B cell (primary cell): ENCODE measurements at regions not wholly inside any gene's neighbourhood (a gene's known extent, or its start where the extent isn't known, plus 50 kb on each side); places are given as distances from the start of the nearest gene placed in this dataset.

Experiments
- ATAC-seq: fragments of 200-7000 bp; cut with Tn5 transposase; one replicate; pipeline ENCODE4 v1.10.0; 2021; ENCODE audit warnings: low read depth, mild to moderate bottlenecking, moderate number of reproducible peaks, moderate library complexity
- CTCF ChIA-PET: fragments of 350-600 bp; sonication (Branson Sonifier 250); formaldehyde crosslinking; loops from one replicate; lab custom pipeline; 2021; ENCODE audit warnings: antibody characterized with exemption, inconsistent platforms; lab: Charles Lee
- POLR2A ChIA-PET: fragments of 350-600 bp; sonication (Branson Sonifier 250); formaldehyde crosslinking; loops from one replicate; lab custom pipeline; 2021; ENCODE audit warnings: antibody characterized with exemption; lab: Charles Lee
- DNase-seq: peaks from one replicate; pipeline ENCODE4 v3.0.0; 2013
- H2AFZ ChIP-seq: 2 replicates; pipeline ENCODE4 v1.6.1; 2012; ENCODE audit warnings: mild to moderate bottlenecking, low read depth, low read length; ENCODE audit not compliant: insufficient read depth, poor library complexity, severe bottlenecking
- H3K27ac ChIP-seq, 2 donors: 1 replicate in 1 of 2; 2 replicates in 1 of 2; pipeline ENCODE4 v1.5.1; 2012 to 2013; ENCODE audit warnings: low read length in 2 of 2, mild to moderate bottlenecking in 2 of 2, moderate library complexity in 1 of 2
- H3K27me3 ChIP-seq, 4 experiments: fragments of 200-600 bp in 1 of 4; sonication (generic) in 1 of 4; replicated peaks in 1 of 4; 1 replicate in 2 of 4; 2 replicates in 2 of 4; pipeline versions ENCODE4 v1.6.1 to v1.7.0; 2013 to 2016; ENCODE audit warnings: low read length in 3 of 4, mild to moderate bottlenecking in 2 of 4, mixed read lengths in 1 of 4, moderate library complexity in 1 of 4; ENCODE audit not compliant: insufficient read depth in 4 of 4, control insufficient read depth in 3 of 4; ENCODE audit errors: control extremely low read depth in 1 of 4
- H3K36me3 ChIP-seq, 2 experiments: replicated peaks in 1 of 2; 1 replicate in 1 of 2; 2 replicates in 1 of 2; pipeline versions ENCODE4 v1.6.1 to v1.7.1; 2013; ENCODE audit warnings: low read length in 1 of 2; ENCODE audit not compliant: insufficient read depth in 2 of 2, control insufficient read depth in 1 of 2; ENCODE audit errors: control extremely low read depth in 1 of 2, extremely low read depth in 1 of 2
- H3K4me1 ChIP-seq, 2 donors: fragments of 200-600 bp in 1 of 2; sonication (generic) in 1 of 2; 1 replicate in 1 of 2; 2 replicates in 1 of 2; pipeline versions ENCODE4 v1.5.1 to v1.6.1; 2013 to 2017; ENCODE audit warnings: low read length in 2 of 2; ENCODE audit not compliant: control insufficient read depth in 2 of 2, insufficient read depth in 2 of 2
- H3K4me2 ChIP-seq: replicated peaks from 2 replicates; pipeline ENCODE3; 2012; ENCODE audit warnings: mild to moderate bottlenecking, low read depth, low read length; ENCODE audit not compliant: poor library complexity, severe bottlenecking
- H3K4me3 ChIP-seq, 5 experiments: fragments of 200-600 bp in 1 of 5; sonication (generic) in 1 of 5; 1 replicate in 3 of 5; 2 replicates in 2 of 5; pipeline versions ENCODE4 v1.5.1 to v1.7.0; 2011 to 2016; ENCODE audit warnings: low read length in 4 of 5, mild to moderate bottlenecking in 4 of 5, low read depth in 2 of 5, control low read depth in 1 of 5, moderate library complexity in 1 of 5; ENCODE audit not compliant: insufficient read depth in 1 of 5; ENCODE audit errors: control extremely low read depth in 1 of 5, extremely low read depth in 1 of 5
- H3K79me2 ChIP-seq: fragments of 200-600 bp; sonication (generic); one replicate; pipeline ENCODE4 v1.6.0; 2016; ENCODE audit warnings: low read length; ENCODE audit not compliant: control insufficient read depth, insufficient read depth
- H3K9ac ChIP-seq: fragments of 200-600 bp; sonication (generic); 2 replicates; pipeline ENCODE4 v1.6.1; 2017; ENCODE audit warnings: mild to moderate bottlenecking, low read length, moderate library complexity
- H3K9me3 ChIP-seq, 3 donors: one replicate each; pipeline versions ENCODE4 v1.6.1 to v1.7.1; 2013; ENCODE audit warnings: low read length in 2 of 3; ENCODE audit not compliant: control insufficient read depth in 2 of 3, insufficient read depth in 1 of 3; ENCODE audit errors: control extremely low read depth in 1 of 3
- H4K20me1 ChIP-seq: 2 replicates; pipeline ENCODE4 v1.6.0; 2012; ENCODE audit warnings: mild to moderate bottlenecking, low read length; ENCODE audit not compliant: insufficient read depth, control insufficient read depth, poor library complexity, severe bottlenecking
- H3K27ac Mint-ChIP-seq: one replicate; pipeline ENCODE4 v1.8.0; 2021; ENCODE audit warnings: mixed read lengths
- H3K27me3 Mint-ChIP-seq: one replicate; pipeline ENCODE4 v1.8.0; 2021; ENCODE audit warnings: mixed read lengths
- H3K4me1 Mint-ChIP-seq: one replicate; pipeline ENCODE4 v1.8.0; 2021; ENCODE audit warnings: mixed read lengths
- H3K4me3 Mint-ChIP-seq: one replicate; pipeline ENCODE4 v1.8.0; 2021; ENCODE audit warnings: mixed read lengths
- H3K9me3 Mint-ChIP-seq: one replicate; pipeline ENCODE4 v1.8.0; 2022; ENCODE audit warnings: mixed read lengths; ENCODE audit not compliant: insufficient read depth
- CTCF ChIP-seq: fragments of 200-600 bp; IDR thresholded peaks from one replicate; pipeline ENCODE4 v1.8.0; 2022; ENCODE audit warnings: antibody characterized with exemption, mild to moderate bottlenecking
- EZH2 ChIP-seq: IDR thresholded peaks from 2 replicates; pipeline ENCODE4 v1.6.1; 2012; ENCODE audit warnings: borderline replicate concordance, low read depth, mild to moderate bottlenecking, moderate library complexity, low read length; ENCODE audit not compliant: insufficient read depth, poor library complexity, severe bottlenecking
- WGBS: methylation state at CpG from one replicate; pipeline ENCODE4 v1.1.5; 2013; ENCODE audit warnings: missing lambda C conversion rate; ENCODE audit not compliant: insufficient coverage; 5-methylcytosine and 5-hydroxymethylcytosine counted together
- intact Hi-C: fragments of 100-400 bp; cut with micrococcal nuclease; formaldehyde crosslinking; loops from one replicate; pipeline ENCODE4 v1.10.0; 2022

- H3K4me2 ChIP-seq = no peak overlapping the region
- Mint-ChIP-seq H3K9me3 (no peaks in the 10 kb centered on the region), H3K27me3 (no peaks in the 10 kb centered on the region), H3K4me3 (no peak overlapping the region), H3K4me1 (no peaks in the 10 kb centered on the region), H3K27ac (no peak overlapping the region)
- H3K9ac ChIP-seq = no peak overlapping the region
- no peaks in the 10 kb centered on the region for H3K36me3 ChIP-seq
- ATAC-seq (no peak), DNase-seq (no peak)
- H3K27ac ChIP-seq = no peak overlapping the region
- no peaks in the 10 kb centered on the region for H3K9me3 ChIP-seq
- no peak overlapping the region for H3K4me3 ChIP-seq
- POLR2A ChIA-PET = no interaction called here
- no peaks in the 10 kb centered on the region for H3K27me3 ChIP-seq
- WGBS = no CpG with 5 or more reads among the region's 2 CpGs
- intact Hi-C loops = no loop called here
- H3K79me2 ChIP-seq = no peaks in the 10 kb centered on the region
- H2AFZ ChIP-seq = no peak overlapping the region
- TF ChIP-seq CTCF (no peak), EZH2 (no peak)
- H4K20me1 ChIP-seq = no peaks in the 10 kb centered on the region
- CTCF ChIA-PET = no interaction called here
- no peaks in the 10 kb centered on the region for H3K4me1 ChIP-seq
Observed at GRCh38 chr7:114761973-114762372, 159.9 kb upstream of the MDFIC start.

- no peak for ATAC-seq
- Histone ChIP-seq H3K27me3 (no peaks in the 10 kb centered on the region), H3K27ac (no peak overlapping the region), H3K4me2 (no peak overlapping the region), H4K20me1 (no peaks in the 10 kb centered on the region), H3K36me3 (no peaks in the 10 kb centered on the region), H3K9ac (no peak overlapping the region), H3K9me3 (no peaks in the 10 kb centered on the region), H3K4me3 (no peak overlapping the region), H2AFZ (no peak overlapping the region), H3K4me1 (no peaks in the 10 kb centered on the region), H3K79me2 (no peaks in the 10 kb centered on the region)
- ChIA-PET CTCF (no interaction called here), POLR2A (no interaction called here)
- TF ChIP-seq EZH2 (no peak), CTCF (no peak)
- Mint-ChIP-seq H3K4me3 (no peak overlapping the region), H3K9me3 (no peaks in the 10 kb centered on the region), H3K27ac (no peak overlapping the region), H3K4me1 (no peaks in the 10 kb centered on the region), H3K27me3 (no peaks in the 10 kb centered on the region)
- no CpG with 5 or more reads among the region's 2 CpGs for WGBS
- DNase-seq = no peak
- intact Hi-C loops = no loop called here
Observed at GRCh38 chr7:114765331-114766040, 156.4 kb upstream of the MDFIC start.
